ENCODE measurements at regions not wholly inside any gene's neighbourhood (a gene's known extent, or its start where the extent isn't known, plus 50 kb on each side); places are given as distances from the start of the nearest gene placed in this dataset.

DNA sequence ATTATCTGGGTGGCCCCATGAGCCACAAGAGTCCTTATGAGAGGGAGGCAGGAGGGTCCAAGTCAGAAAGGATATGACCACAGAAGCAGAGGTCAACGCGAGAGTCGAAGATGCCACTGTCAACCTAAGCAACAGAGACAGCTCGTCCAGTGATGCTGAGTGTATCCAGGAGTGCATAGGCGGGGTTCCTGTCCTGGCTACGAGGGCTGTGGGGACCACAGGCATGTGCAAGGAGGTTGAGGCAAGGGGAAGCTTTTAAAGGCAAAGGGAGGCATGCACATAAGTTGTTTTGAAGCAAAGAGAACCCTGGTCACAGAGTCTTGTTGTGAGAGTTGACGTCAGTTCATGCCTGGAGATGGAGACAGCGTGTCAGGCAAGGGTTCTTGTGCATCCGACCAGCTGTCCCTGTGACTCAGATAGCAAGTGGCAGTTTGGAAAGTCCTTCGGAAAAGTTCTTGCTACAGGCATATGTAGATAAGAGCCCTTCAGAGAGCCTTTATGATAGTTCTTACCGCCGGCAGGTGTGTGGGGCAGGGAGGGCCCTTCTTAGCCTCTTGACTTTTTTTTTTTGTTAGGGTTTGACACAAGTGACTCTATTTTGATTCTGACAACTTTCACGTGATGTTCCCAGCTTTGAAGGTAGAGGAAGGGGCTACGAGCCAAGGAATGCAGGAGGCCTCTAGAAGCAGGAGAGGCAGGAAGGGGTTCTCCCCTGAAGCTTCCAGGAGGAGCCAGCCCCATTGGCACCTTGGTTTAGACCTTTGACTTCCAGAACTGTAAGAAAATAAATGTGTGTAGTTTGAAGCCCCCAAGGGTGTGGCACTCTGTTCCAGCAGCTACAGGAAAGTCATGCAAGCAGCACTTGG lies 66.0 kb upstream of the FCN1 start:
- TF ChIP-seq, protein P1, sequence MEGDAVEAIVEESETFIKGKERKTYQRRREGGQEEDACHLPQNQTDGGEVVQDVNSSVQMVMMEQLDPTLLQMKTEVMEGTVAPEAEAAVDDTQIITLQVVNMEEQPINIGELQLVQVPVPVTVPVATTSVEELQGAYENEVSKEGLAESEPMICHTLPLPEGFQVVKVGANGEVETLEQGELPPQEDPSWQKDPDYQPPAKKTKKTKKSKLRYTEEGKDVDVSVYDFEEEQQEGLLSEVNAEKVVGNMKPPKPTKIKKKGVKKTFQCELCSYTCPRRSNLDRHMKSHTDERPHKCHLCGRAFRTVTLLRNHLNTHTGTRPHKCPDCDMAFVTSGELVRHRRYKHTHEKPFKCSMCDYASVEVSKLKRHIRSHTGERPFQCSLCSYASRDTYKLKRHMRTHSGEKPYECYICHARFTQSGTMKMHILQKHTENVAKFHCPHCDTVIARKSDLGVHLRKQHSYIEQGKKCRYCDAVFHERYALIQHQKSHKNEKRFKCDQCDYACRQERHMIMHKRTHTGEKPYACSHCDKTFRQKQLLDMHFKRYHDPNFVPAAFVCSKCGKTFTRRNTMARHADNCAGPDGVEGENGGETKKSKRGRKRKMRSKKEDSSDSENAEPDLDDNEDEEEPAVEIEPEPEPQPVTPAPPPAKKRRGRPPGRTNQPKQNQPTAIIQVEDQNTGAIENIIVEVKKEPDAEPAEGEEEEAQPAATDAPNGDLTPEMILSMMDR (IDR thresholded peaks at IDR 0.05), result no peak
- TF ChIP-seq POLR2A (IDR thresholded peaks at IDR 0.05), result no peak
